Kidney (tissue), 13 donors: ENCODE measurements at regions not wholly inside any gene's neighbourhood (a gene's known extent, or its start where the extent isn't known, plus 50 kb on each side); places are given as distances from the start of the nearest gene placed in this dataset.
A peak's percentile ranks its signal among the peaks of the same experiment; 100 is the strongest.

ENCODE experiments used
- DNase-seq, 5 donors: peaks; one replicate each; pipeline ENCODE4 v3.0.0-alpha.2; 2013 to 2020
- FAIRE-seq: peaks from 2 replicates; lab custom pipeline; 2012; peaks lifted over from hg19 to GRCh38; lab: Jason Lieb, UNC
- H3K27ac ChIP-seq, 2 donors: one replicate each; pipeline ENCODE4 v1.7.0; 2013; ENCODE audit warnings: low read depth in 2 of 2, low read length in 2 of 2, inconsistent platforms in 1 of 2
- H3K27me3 ChIP-seq: one replicate; pipeline ENCODE4 v1.7.1; 2013; ENCODE audit warnings: low read length, inconsistent platforms; ENCODE audit not compliant: control insufficient read depth, insufficient read depth
- H3K36me3 ChIP-seq, 3 donors: one replicate each; pipeline versions ENCODE4 v1.7.0 to v1.7.1; 2013; ENCODE audit warnings: low read length in 3 of 3, control low read depth in 1 of 3, inconsistent platforms in 1 of 3; ENCODE audit not compliant: insufficient read depth in 3 of 3, control insufficient read depth in 2 of 3
- H3K4me1 ChIP-seq, 3 donors: one replicate each; pipeline versions ENCODE4 v1.7.0 to v1.7.1; 2013; ENCODE audit warnings: low read length in 3 of 3, inconsistent platforms in 1 of 3, low read depth in 1 of 3; ENCODE audit not compliant: control insufficient read depth in 2 of 3, insufficient read depth in 2 of 3
- H3K4me3 ChIP-seq, 3 donors: one replicate each; pipeline versions ENCODE4 v1.7.0 to v1.8.1; 2013; ENCODE audit warnings: low read length in 3 of 3, control low read depth in 1 of 3, inconsistent platforms in 1 of 3
- H3K9ac ChIP-seq, 3 donors: one replicate each; pipeline versions ENCODE4 v1.7.0 to v1.7.1; 2013; ENCODE audit warnings: low read length in 3 of 3, control low read depth in 1 of 3, inconsistent platforms in 1 of 3
- H3K9me3 ChIP-seq, 3 donors: one replicate each; pipeline versions ENCODE4 v1.7.0 to v1.7.1; 2013; ENCODE audit warnings: low read length in 3 of 3, control low read depth in 1 of 3, inconsistent platforms in 1 of 3; ENCODE audit not compliant: control insufficient read depth in 2 of 3, insufficient read depth in 1 of 3
- CTCF ChIP-seq: IDR thresholded peaks from 3 replicates; pipeline ENCODE4 v1.5.1; 2012; ENCODE audit warnings: mild to moderate bottlenecking, moderate library complexity, borderline replicate concordance; ENCODE audit not compliant: insufficient read depth; ENCODE audit errors: extremely low read depth
- intact Hi-C: fragments of 100-400 bp; cut with DNase I; formaldehyde crosslinking; loops from one replicate; pipeline ENCODE4 v1.11.1; 2022
- donor health status: control.
- donor health status: control.
- donor health status: control.
- donor health status: control.
- donor health status: control.
- donor health status: DM: yes; HTN: yes; CAD: no.
- donor health status: Normal renal cell carcinoma (clear cell type).

- no peak for TF ChIP-seq CTCF
Observed at GRCh38 chr15:53208751-53209150, 418.6 kb upstream of the ONECUT1 start.

DNA sequence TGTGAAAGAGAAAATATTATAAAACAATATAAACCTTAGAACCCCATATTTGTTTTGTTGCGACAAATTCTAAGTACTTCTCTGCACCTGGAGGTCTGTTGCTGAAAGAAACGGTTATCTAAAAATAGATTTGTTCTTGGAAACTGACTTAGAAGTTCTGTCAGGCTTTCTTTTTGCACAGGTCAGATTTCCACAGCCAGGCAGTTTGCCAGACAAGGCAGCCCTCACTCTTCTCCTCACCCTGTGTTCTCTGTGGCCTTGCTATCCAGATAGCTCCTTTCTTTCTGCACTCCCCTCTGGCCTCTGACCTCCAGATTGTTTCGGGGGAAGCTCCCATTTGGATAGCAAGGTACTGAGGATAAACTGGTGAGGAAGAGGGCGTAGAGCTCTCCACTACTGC lies 413.3 kb upstream of the ONECUT1 start:
- no peaks in the 10 kb centered on the region for H3K27me3 ChIP-seq
- no peaks in the 10 kb centered on the region for H3K4me1 ChIP-seq
- DNase-seq, result peak in 1 of 5 donors; percentile 3
- H3K9ac ChIP-seq, result no peak overlapping the region
- no peak for TF ChIP-seq CTCF
- intact Hi-C loops, result no loop called here
- no peak overlapping the region for H3K4me3 ChIP-seq
- H3K36me3 ChIP-seq, result no peaks in the 10 kb centered on the region
- no peak overlapping the region for H3K27ac ChIP-seq
- no peak for FAIRE-seq
- H3K9me3 ChIP-seq, result no peaks in the 10 kb centered on the region

More at GRCh38 chr15:53208751-53209150, 418.6 kb upstream of the ONECUT1 start:
- no peak overlapping the region for H3K9ac ChIP-seq
- FAIRE-seq (no peak), DNase-seq (no peak)
- H3K9me3 ChIP-seq, result no peaks in the 10 kb centered on the region
- H3K27ac ChIP-seq, result no peak overlapping the region
- intact Hi-C loops, result no loop called here
- no peaks in the 10 kb centered on the region for H3K36me3 ChIP-seq
- no peaks in the 10 kb centered on the region for H3K27me3 ChIP-seq
- no peak overlapping the region for H3K4me3 ChIP-seq
- no peaks in the 10 kb centered on the region for H3K4me1 ChIP-seq

DNA sequence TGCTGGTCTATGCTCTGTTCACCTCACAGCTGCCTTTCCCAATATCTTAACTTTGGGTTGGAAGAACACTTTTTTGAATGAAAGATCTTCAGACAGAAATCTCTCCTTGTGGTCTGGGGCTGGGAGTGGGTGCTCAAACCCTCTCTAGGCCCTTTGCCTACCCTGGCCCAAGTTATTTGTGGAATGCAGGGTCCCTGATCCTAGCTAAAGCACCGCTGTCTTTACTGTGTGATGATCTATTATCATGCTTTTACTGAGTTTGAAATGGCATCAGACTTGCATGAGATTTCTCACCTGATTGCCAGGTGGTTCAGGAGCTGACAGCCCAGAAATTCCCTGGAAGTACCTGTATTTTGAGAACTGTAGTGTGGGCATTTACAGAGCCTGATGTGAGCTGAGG lies 412.7 kb upstream of the ONECUT1 start:
- Histone ChIP-seq H3K4me1 (no peaks in the 10 kb centered on the region), H3K9ac (no peak overlapping the region), H3K4me3 (no peak overlapping the region), H3K9me3 (no peaks in the 10 kb centered on the region), H3K27me3 (no peaks in the 10 kb centered on the region), H3K27ac (no peak overlapping the region), H3K36me3 (no peaks in the 10 kb centered on the region)
- intact Hi-C loops, result no loop called here
- TF ChIP-seq CTCF, result no peak
- DNase-seq, result no peak
- FAIRE-seq, result no peak

DNA sequence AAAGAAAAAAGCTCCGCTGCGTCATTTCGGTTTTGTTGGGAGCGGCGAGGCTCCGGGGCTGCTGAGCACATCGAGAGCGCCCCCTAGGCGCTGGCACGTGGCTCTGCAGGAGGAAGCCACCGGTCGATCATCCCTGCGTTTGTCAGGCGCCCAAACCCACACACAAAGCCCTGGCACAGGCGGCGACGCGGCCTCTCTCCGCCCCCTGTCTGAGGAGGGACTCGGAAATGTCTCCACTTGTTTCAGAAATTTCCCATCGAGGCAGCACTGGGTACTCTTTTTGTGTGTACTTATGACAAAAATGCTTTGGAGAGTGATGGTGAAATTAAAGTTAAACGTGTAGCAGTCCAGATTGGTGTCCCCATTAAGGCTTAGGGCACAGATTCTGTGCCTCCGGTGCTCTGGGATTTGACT lies 407.3 kb upstream of the ONECUT1 start:
- FAIRE-seq (no peak), DNase-seq (peak; percentile 50 to 81 (median 63))
- Histone ChIP-seq H3K36me3 (no peaks in the 10 kb centered on the region), H3K4me1 (no peaks in the 10 kb centered on the region), H3K9ac (no peak overlapping the region), H3K9me3 (no peaks in the 10 kb centered on the region), H3K27ac (no peak overlapping the region), H3K4me3 (no peak overlapping the region), H3K27me3 (peaks cover 3% of the 10 kb centered on the region)
- TF ChIP-seq CTCF, result peak; percentile 68
- intact Hi-C loops, result loop anchor here (10.0 kb wide), 1 partner anchor 413 kb away; no protein-coding TSS in a partner anchor
